ENCODE measurements at regions not wholly inside any gene's neighbourhood (a gene's known extent, or its start where the extent isn't known, plus 50 kb on each side); places are given as distances from the start of the nearest gene placed in this dataset.

DNA sequence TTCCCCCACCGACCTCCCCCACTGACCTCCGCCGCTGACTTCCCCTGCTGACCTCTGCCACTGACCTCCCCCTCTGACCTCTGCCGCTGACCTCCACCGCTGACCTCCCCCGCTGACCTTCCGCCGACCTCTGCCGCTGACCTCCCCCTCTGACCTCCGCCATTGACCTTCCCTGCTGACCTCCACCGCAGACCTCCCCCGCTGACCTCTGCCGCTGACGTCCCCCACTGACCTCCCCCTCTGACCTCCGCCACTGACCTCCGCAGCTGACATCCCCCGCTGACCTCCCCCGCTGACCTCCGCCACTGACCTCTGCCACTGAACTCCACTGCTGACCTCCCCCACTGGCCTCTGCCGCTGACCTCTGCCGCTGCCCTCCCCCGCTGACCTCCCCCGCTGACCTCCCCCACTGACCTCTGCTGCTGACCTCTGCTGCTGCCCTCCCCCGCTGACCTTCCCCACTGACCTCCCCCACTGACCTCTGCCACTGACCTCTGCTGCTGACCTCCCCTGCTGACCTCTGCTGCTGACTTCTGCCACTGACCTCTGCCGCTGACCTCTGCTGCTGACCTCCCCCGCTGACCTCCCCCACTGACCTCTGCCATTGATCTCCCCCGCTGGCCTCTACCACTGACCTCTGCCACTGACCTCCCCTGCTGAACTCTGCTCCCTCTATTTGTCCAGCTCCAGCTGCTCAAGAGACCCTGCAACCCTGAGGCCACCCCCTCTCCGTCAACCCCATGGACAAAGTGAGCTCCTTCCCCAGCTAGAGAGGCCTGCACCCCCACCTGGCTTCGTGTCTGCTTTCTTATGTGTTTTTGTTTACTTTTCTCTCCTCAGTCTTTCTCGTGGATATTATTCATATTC, 91.4 kb upstream of the AFDN start:
- Histone ChIP-seq H2AFZ (ENCODE audit: low read depth, low read length) (no peak overlapping the region), H3K4me3 (ENCODE audit: low read length) (no peak overlapping the region), H3K9me3 (ENCODE audit: low read length) (peaks cover 7% of the 10 kb centered on the region), H3K36me3 (ENCODE audit: insufficient read depth, low read length) (no peaks in the 10 kb centered on the region), H3K27me3 (ENCODE audit: insufficient read depth, low read length) (no peaks in the 10 kb centered on the region), H3K4me1 (ENCODE audit: insufficient read depth, low read length) (no peaks in the 10 kb centered on the region)

DNA sequence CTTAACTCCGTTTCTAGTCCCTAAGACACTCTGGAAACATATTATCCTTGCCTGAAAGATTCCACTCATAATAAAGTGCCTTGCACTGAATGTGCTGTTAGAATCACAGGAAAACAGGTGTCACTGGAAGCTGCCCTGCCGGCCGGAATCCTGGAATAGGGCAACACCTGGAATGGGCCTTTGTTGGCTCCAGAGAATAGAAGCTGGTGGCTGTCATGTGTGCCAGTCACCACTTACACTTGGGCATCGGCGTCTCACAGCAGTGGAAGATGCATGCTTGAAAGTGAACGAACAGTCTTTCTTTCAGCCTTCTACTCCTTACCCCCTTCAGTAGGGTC, 90.8 kb upstream of the AFDN start:
- Histone ChIP-seq H3K4me3 (ENCODE audit: low read length) (no peak overlapping the region), H3K9me3 (ENCODE audit: low read length) (peaks cover 7% of the 10 kb centered on the region), H3K27me3 (ENCODE audit: insufficient read depth, low read length) (no peaks in the 10 kb centered on the region), H3K36me3 (ENCODE audit: insufficient read depth, low read length) (no peaks in the 10 kb centered on the region), H3K4me1 (ENCODE audit: insufficient read depth, low read length) (no peaks in the 10 kb centered on the region), H2AFZ (ENCODE audit: low read depth, low read length) (no peak overlapping the region)

DNA sequence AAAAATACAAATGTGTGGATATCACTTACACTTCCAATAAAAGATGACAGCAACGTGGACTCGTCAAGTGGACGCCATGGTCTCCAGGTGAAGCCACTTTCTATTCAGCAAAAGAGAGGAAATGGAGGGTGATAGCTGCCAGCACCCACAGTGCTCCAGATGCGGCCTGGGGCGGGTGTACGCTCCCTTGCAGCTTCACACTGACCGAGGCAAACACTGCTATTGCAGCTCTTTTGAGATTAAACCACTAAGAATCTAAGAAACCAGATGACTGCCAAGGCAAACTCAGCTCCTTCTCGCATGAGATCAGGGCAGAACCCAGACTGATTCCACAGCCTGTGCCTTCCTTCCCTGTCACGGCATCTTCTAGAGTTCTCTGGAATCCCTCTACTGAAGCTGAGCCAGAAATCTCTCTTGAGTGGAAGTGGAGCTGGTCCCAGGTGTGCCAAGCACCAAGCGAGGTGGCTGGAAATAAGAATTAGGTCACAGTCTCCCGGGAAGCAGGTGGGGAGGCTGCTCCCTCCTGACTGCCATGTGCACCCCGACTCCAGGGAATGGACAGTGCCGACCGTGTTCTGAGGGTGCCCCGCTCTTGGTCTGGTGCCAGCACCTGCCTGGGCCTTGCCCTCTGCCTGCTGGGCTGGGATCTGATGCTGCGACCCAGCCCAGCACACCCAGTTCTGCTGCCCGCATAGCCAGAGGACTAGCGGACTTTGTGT, 90.1 kb upstream of the AFDN start:
- Histone ChIP-seq H3K4me3 (ENCODE audit: low read length) (no peak overlapping the region), H2AFZ (ENCODE audit: low read depth, low read length) (no peak overlapping the region), H3K9me3 (ENCODE audit: low read length) (peaks cover 4% of the 10 kb centered on the region), H3K36me3 (ENCODE audit: insufficient read depth, low read length) (no peaks in the 10 kb centered on the region), H3K4me1 (ENCODE audit: insufficient read depth, low read length) (no peaks in the 10 kb centered on the region), H3K27me3 (ENCODE audit: insufficient read depth, low read length) (no peaks in the 10 kb centered on the region)

DNA sequence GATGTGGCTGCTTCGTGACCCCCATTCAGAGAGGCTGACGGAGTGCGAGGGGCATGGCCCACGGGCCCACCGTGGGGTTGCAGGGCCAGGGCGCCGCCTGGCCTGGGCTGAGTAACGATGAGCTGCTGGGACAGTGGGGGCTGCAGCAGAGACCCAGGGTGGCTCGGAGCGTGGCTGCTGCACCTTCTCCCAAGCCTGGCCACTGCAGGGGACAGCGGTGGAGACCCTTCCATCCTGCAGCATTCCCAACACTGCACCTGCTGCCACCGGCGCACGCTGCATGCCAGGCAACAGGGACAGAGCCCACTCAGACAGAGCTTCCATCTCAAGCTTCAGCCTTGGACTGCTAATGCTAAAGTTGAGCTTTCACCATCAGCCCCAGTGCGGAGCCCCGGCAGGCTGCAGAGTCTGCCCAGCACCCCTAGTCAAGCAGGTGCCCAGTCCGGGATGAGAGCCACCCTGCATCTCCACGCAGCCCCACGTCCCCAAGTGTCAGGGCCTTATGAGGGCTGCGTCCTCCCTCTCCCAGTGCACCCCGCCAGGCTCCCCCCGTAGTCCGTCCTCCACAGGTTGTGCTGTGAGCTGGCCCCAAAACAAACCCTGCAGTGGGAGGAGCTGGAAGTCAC, 89.4 kb upstream of the AFDN start:
- no peaks in the 10 kb centered on the region for H3K36me3 ChIP-seq (ENCODE audit: insufficient read depth, low read length)
- H3K27me3 ChIP-seq (ENCODE audit: insufficient read depth, low read length): no peaks in the 10 kb centered on the region
- H3K4me3 ChIP-seq (ENCODE audit: low read length): no peak overlapping the region

DNA sequence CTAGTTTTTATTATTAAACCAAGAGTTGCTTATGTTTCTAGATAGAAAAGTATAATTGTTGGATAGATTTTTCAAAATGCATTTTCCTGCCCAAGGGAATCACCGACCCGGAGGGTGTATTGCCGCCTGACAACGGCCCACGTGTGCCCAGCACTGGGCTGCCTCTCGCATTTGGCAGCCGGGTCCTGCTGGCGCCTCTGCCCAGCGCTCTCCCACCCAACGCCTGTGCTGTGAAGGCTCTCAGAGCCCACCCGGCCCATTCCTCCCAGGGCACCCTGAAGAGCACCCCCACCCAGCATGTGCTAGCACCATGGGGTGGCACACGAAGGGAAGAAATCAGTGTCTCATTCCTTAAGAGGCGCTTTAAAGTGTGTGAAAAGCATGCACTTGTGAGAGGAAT, 88.3 kb upstream of the AFDN start:
- no peaks in the 10 kb centered on the region for H3K9me3 ChIP-seq (ENCODE audit: low read length)
- H3K4me3 ChIP-seq (ENCODE audit: low read length): no peak overlapping the region
- no peak overlapping the region for H2AFZ ChIP-seq (ENCODE audit: low read depth, low read length)
- H3K4me1 ChIP-seq (ENCODE audit: insufficient read depth, low read length): no peaks in the 10 kb centered on the region
- H3K27me3 ChIP-seq (ENCODE audit: insufficient read depth, low read length): no peaks in the 10 kb centered on the region
- no peaks in the 10 kb centered on the region for H3K36me3 ChIP-seq (ENCODE audit: insufficient read depth, low read length)

More for the DNA sequence above, 89.4 kb upstream of the AFDN start:
- Histone ChIP-seq H3K4me1 (ENCODE audit: insufficient read depth, low read length) (no peaks in the 10 kb centered on the region), H2AFZ (ENCODE audit: low read depth, low read length) (no peak overlapping the region), H3K9me3 (ENCODE audit: low read length) (peaks cover 2% of the 10 kb centered on the region)

DNA sequence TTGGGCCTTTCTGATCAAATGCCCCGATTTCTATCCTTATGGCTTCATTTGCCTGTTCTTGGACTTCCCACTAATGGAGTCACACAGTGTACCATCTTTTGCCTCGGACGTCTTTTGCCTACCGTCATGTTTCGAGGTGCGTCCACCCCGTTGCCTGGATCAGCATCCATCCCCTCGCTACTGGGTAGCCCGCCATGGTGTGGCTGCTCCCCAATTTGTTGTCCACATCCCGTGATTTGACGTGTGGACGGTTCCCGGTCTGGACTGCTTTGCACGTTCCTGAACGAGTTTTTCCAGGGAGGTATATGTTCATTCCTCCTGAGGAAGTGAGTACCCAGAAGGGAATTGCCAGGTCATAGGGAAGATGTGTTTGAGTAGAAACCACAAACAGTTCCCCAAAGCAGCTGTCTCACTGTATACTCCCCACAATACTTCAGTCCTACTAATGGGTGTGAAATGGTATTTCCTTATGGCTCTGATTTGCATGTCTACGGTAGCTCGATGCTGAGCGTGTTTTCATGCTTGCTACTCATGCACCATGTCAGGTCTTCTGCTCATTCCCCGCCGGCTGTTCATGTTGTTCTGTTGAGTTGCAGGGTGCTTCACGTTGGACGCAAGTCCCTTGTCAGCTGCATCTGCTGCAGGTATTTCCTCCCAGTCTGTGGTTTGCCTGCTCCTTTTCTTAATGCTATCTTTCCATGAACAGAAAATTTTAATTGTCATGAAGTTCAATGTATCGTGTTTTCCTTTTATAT, 86.8 kb upstream of the AFDN start:
- Histone ChIP-seq H3K4me3 (ENCODE audit: low read length) (no peak overlapping the region), H3K36me3 (ENCODE audit: insufficient read depth, low read length) (no peaks in the 10 kb centered on the region), H3K27me3 (ENCODE audit: insufficient read depth, low read length) (no peaks in the 10 kb centered on the region), H2AFZ (ENCODE audit: low read depth, low read length) (no peak overlapping the region), H3K9me3 (ENCODE audit: low read length) (no peaks in the 10 kb centered on the region), H3K4me1 (ENCODE audit: insufficient read depth, low read length) (no peaks in the 10 kb centered on the region)

DNA sequence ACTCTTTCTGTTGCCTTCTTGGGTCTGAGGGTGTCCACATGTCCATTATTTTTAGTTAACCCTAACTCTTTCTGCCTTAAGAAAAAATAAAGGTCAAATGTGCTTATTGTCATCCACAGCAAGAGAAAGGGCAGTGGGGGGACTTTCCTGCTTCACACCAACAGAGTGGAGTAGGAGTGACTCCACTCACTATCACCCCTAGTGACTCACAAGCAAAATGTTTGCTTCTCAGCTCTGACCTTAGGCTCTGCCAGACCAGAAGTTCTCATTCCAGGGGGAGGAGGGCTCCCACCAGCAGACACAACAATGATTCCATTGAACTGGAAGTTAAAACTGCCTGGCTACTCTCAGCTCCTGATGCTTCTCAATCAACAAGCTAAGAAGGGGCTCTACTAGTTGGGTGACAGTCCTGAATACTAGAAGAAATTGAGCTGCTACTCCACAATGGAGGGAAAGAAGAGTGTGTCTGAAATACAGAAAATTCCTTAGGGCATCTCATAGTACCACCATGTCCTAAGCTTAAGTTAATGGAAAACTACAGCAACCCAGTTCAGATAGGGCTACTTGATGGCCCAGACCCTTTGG, 83.9 kb upstream of the AFDN start:
- Histone ChIP-seq H3K36me3 (ENCODE audit: insufficient read depth, low read length) (no peaks in the 10 kb centered on the region), H3K4me1 (ENCODE audit: insufficient read depth, low read length) (peaks cover under 1% of the 10 kb centered on the region), H3K9me3 (ENCODE audit: low read length) (no peaks in the 10 kb centered on the region), H3K4me3 (ENCODE audit: low read length) (no peak overlapping the region), H2AFZ (ENCODE audit: low read depth, low read length) (no peak overlapping the region), H3K27me3 (ENCODE audit: insufficient read depth, low read length) (no peaks in the 10 kb centered on the region)

DNA sequence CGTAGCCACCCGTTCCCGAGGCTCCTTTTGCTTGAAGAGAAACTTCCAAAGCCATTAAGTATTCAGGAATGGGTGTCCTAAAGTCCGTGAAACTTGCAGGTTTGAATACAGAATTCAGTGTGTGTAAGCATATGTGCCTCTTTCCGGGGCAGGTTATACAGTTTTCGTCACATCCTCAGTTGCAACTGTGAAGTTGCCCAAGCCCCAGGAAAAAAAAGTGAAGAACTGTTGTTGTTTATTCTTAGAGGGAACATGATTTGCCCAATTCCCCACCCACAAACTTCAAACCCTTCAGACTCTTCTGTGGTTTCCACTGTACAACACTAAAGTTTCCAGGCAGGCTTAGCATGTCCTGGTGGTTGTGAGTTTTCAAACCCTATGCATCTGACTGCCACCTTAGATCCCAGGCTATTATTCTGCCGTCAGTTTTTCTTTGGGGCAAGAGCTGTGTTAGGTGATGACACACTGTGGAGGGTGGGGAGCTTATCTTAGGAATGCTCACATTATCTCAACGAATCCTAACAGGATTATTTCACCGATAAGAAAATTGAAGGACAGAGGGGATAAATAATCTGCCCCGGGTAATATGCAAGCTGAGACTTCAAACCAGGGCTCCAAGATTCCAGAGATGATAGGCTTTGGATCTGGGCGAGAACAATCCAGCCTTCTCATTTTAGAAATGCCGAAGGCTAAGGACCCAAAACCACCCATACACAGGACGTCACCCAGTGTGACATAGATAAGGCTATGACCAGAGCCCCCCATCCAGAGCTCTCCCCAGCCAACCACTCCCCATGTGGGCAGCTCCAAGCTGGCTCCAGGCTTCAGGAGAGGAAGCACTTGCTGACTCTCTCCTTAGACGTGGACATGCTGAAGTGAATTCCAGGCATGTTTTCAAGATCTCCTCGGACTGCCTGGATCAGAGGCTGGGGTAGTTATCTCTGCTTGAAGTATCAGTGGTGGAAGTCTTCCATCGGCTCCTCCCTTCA, 81.7 kb upstream of the AFDN start:
- Histone ChIP-seq H3K4me3 (ENCODE audit: low read length) (no peak overlapping the region), H3K36me3 (ENCODE audit: insufficient read depth, low read length) (no peaks in the 10 kb centered on the region), H3K4me1 (ENCODE audit: insufficient read depth, low read length) (peaks cover 14% of the 10 kb centered on the region), H3K9me3 (ENCODE audit: low read length) (no peaks in the 10 kb centered on the region), H2AFZ (ENCODE audit: low read depth, low read length) (no peak overlapping the region), H3K27me3 (ENCODE audit: insufficient read depth, low read length) (no peaks in the 10 kb centered on the region)

DNA sequence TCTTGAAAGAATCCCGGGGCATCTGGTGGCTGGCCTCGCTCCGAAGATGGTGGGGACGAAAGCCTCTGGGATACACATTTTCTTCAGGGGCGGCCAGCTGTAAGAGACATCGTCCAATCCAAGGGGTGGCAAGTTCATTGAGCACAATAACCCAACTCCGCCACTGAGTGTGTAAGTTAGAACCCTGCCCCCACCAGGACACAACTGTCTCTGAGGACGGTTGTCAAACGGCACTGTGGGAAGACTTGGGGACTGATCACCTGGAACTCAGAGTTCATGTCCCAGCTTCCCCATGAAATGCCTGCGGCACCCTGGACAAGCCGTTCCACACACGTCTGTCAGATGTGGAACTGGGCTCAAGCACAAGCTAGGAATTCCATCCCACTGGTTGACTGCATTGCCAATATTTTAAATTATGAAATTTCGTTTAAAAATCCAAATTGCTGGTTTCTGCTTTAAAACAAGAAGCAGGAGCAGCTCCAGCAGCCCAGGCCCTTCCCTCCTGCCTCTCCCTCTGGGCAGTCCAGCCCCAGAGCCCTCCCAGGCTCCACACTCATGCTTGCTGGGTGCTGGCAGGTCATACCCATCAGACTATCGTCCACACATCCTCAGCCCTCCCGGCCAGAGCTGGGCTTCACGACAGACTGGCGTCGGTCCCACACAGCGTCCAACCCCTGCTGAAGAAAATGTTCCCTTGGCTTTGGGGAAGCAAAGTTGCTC, 80.9 kb upstream of the AFDN start:
- H3K9me3 ChIP-seq (ENCODE audit: low read length): no peaks in the 10 kb centered on the region
- H2AFZ ChIP-seq (ENCODE audit: low read depth, low read length): no peak overlapping the region
- no peaks in the 10 kb centered on the region for H3K27me3 ChIP-seq (ENCODE audit: insufficient read depth, low read length)
- H3K4me3 ChIP-seq (ENCODE audit: low read length): no peak overlapping the region
- H3K36me3 ChIP-seq (ENCODE audit: insufficient read depth, low read length): no peaks in the 10 kb centered on the region
- peaks cover 14% of the 10 kb centered on the region for H3K4me1 ChIP-seq (ENCODE audit: insufficient read depth, low read length)

DNA sequence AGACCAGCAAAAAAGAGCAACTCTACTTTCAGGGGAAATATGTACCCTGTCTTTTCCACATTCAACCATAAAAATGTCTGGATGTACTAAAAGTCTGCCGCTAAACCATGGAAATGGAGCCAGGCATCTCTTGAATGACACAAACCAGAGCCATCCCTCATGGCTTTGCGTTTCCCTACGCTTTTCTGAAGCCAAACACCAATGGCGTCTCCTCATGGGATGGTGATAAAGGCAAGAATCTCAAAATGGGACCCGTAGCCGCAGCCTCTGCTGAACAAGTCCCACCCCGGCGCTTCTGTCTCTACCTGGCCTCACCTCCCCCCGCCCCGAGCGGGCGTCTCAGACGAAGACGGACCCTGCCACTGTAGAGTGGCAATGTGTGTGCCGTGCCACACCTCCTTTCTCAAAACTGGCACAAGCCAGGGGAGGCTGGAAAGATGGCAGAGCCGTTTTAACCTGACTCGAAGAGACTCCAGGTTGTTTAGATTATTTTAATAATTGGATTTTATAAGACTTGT, 80.3 kb upstream of the AFDN start:
- Histone ChIP-seq H3K4me1 (ENCODE audit: insufficient read depth, low read length) (peaks cover 14% of the 10 kb centered on the region), H3K36me3 (ENCODE audit: insufficient read depth, low read length) (no peaks in the 10 kb centered on the region), H3K27me3 (ENCODE audit: insufficient read depth, low read length) (no peaks in the 10 kb centered on the region), H3K9me3 (ENCODE audit: low read length) (no peaks in the 10 kb centered on the region), H3K4me3 (ENCODE audit: low read length) (no peak overlapping the region), H2AFZ (ENCODE audit: low read depth, low read length) (no peak overlapping the region)

DNA sequence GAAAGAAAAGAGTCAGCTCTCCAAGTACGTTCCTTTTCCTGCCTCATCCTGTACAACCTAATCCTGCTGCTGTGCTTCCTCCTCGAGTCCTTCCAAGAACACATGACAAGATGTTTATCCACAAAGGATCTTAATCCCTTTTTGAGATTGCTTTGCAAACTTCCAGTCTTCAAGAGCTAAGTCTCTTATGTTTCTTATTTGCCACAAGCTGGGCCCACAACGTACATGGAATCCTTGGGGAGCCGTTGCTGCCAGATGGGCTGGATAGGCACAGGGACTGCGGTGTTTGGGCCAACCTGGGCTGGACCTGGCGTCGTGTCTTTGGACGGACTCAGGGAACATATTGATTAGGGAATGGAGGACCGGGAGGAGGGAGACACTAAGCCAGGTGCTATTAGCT, 79.7 kb upstream of the AFDN start:
- Histone ChIP-seq H3K27me3 (ENCODE audit: insufficient read depth, low read length) (no peaks in the 10 kb centered on the region), H3K36me3 (ENCODE audit: insufficient read depth, low read length) (no peaks in the 10 kb centered on the region), H2AFZ (ENCODE audit: low read depth, low read length) (no peak overlapping the region), H3K4me1 (ENCODE audit: insufficient read depth, low read length) (peaks cover 14% of the 10 kb centered on the region), H3K4me3 (ENCODE audit: low read length) (no peak overlapping the region), H3K9me3 (ENCODE audit: low read length) (no peaks in the 10 kb centered on the region)

Data from neuron (in vitro differentiated cells).